Gastrocnemius medialis (tissue), 4 donors: ENCODE measurements at regions not wholly inside any gene's neighbourhood (a gene's known extent, or its start where the extent isn't known, plus 50 kb on each side); places are given as distances from the start of the nearest gene placed in this dataset.

ENCODE experiments used
- ATAC-seq, 2 donors: fragments of 150-250 bp; one replicate each; pipeline ENCODE4 v1.9.1; 2016
- DNase-seq, 2 donors: peaks; one replicate each; pipeline ENCODE4 v3.0.0-alpha.2; 2019
- H3K27ac ChIP-seq, 4 donors: fragments of 200-600 bp; sonication (generic); 1 replicate in 1 of 4; 2 replicates in 3 of 4; pipeline ENCODE4 v1.5.1; 2016 to 2018; ENCODE audit warnings: mild to moderate bottlenecking in 2 of 4, moderate library complexity in 1 of 4
- H3K27me3 ChIP-seq, 3 donors: fragments of 200-600 bp; sonication (generic) in 2 of 3; 1 replicate in 1 of 3; 2 replicates in 2 of 3; pipeline versions ENCODE4 v1.5.1 to v1.6.0; 2016 to 2019; ENCODE audit warnings: mild to moderate bottlenecking in 1 of 3, moderate library complexity in 1 of 3
- H3K36me3 ChIP-seq, 2 donors: fragments of 200-600 bp; sonication (generic) in 1 of 2; one replicate each; pipeline ENCODE4 v1.5.1; 2017 to 2018
- H3K4me1 ChIP-seq, 2 donors: fragments of 200-600 bp; sonication (generic) in 1 of 2; one replicate each; pipeline ENCODE4 v1.5.1; 2016 to 2017; ENCODE audit warnings: mild to moderate bottlenecking in 2 of 2
- H3K4me3 ChIP-seq, 4 donors: fragments of 200-600 bp; sonication (generic) in 3 of 4; 1 replicate in 1 of 4; 2 replicates in 3 of 4; pipeline ENCODE4 v1.5.1; 2016 to 2019; ENCODE audit warnings: mild to moderate bottlenecking in 2 of 4
- H3K9me3 ChIP-seq, 3 donors: fragments of 200-600 bp; sonication (generic) in 2 of 3; 1 replicate in 1 of 3; 2 replicates in 2 of 3; pipeline ENCODE4 v1.5.1; 2016 to 2019
- POLR2A ChIP-seq, 2 donors: fragments of 450-650 bp; IDR thresholded peaks; one replicate each; pipeline ENCODE4 v1.6.1; 2017; ENCODE audit warnings: antibody characterized with exemption in 2 of 2, mild to moderate bottlenecking in 2 of 2, moderate library complexity in 2 of 2
- in situ Hi-C, 4 donors: fragments of 200-750 bp; cut with MboI; loops; one replicate each; pipeline versions ENCODE4 v1.15.0 to v1.8.0; 2017; ENCODE audit warnings: low sequenced_read_pairs in 4 of 4
- intact Hi-C: fragments of 100-400 bp; cut with DNase I; formaldehyde crosslinking; loops from one replicate; pipeline ENCODE4 v1.15.1; 2023; ENCODE audit warnings: low total_unique reads
- TF ChIP-seq, protein P1 (sequence below), 5 experiments: fragments of 450-650 bp in 3 of 5; fragments of 200-600 bp in 2 of 5; sonication (generic) in 2 of 5; IDR thresholded peaks in 4 of 5; conservative IDR thresholded peaks in 1 of 5; 1 replicate in 4 of 5; 2 replicates in 1 of 5; pipeline ENCODE4 v1.5.1; 2016 to 2019; ENCODE audit warnings: antibody characterized with exemption in 5 of 5, mild to moderate bottlenecking in 3 of 5, moderate library complexity in 3 of 5

DNA sequence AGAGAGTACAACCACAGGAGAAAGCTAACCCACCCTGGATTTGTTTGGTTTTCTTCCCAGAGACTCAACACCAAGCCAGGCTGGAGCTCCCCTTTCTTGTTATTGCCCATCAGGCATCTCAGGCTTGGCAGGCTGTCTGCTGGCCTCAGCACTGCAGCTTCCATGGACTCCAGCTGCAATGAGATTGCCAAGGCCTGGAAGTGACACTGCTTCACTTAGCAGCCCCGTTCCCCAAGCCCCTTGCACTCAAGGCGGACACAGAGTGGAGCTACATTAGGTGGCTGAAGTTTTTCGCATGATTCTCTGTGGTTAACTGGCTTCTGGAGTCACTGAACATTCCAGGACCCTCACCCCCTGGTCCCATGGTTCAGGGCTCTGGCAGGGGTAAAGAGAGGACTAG is 163.1 kb upstream of the GDF10 start:
- H3K9me3 ChIP-seq = no peaks in the 10 kb centered on the region
- in situ Hi-C loops = no loop called here
- no peak for TF ChIP-seq POLR2A (IDR thresholded peaks at IDR 0.05)
- TF ChIP-seq, protein P1, sequence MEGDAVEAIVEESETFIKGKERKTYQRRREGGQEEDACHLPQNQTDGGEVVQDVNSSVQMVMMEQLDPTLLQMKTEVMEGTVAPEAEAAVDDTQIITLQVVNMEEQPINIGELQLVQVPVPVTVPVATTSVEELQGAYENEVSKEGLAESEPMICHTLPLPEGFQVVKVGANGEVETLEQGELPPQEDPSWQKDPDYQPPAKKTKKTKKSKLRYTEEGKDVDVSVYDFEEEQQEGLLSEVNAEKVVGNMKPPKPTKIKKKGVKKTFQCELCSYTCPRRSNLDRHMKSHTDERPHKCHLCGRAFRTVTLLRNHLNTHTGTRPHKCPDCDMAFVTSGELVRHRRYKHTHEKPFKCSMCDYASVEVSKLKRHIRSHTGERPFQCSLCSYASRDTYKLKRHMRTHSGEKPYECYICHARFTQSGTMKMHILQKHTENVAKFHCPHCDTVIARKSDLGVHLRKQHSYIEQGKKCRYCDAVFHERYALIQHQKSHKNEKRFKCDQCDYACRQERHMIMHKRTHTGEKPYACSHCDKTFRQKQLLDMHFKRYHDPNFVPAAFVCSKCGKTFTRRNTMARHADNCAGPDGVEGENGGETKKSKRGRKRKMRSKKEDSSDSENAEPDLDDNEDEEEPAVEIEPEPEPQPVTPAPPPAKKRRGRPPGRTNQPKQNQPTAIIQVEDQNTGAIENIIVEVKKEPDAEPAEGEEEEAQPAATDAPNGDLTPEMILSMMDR (IDR thresholded peaks at IDR 0.05 in 4 of 5, conservative IDR thresholded peaks at IDR 0.05 in 1 of 5) = no peak
- peaks cover 0 to 3% of the 10 kb centered on the region in 2 donors for H3K4me1 ChIP-seq
- no peak overlapping the region for H3K4me3 ChIP-seq
- H3K27me3 ChIP-seq = no peaks in the 10 kb centered on the region
- DNase-seq = no peak
- H3K27ac ChIP-seq = no peak overlapping the region
- no peaks in the 10 kb centered on the region for H3K36me3 ChIP-seq
- intact Hi-C loops = no loop called here
- ATAC-seq = no peak

DNA sequence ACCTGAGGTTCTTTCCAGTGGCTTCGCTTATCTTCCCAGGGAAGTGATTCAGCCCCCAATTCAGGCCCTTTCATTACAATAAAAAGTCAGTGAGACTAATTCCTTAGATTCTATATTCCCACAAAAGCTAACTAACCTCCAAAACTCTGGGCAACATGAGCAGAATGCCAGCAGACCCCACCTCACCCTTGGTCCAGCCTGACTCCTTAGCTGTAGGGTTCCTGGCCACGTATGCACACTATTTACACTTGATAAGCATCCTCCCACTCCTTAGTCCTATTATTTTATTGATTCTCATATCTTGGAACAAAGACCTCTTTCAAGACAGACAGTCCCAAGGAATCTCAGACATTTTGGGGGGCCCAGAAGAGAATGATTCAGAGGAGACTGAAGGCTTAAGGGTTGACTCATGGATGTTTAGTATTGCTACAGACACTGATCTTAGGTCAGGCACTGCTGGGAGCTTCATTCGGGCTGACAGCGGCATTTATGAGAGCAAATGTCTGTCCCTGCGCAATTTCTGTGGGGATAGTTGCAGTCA is 162.6 kb upstream of the GDF10 start:
- Histone ChIP-seq H3K4me3 (no peak overlapping the region), H3K27ac (no peak overlapping the region), H3K27me3 (no peaks in the 10 kb centered on the region), H3K36me3 (no peaks in the 10 kb centered on the region), H3K9me3 (no peaks in the 10 kb centered on the region), H3K4me1 (peaks cover 0 to 3% of the 10 kb centered on the region in 2 donors)
- TF ChIP-seq, protein P1 (IDR thresholded peaks at IDR 0.05 in 4 of 5, conservative IDR thresholded peaks at IDR 0.05 in 1 of 5) = no peak
- TF ChIP-seq POLR2A (IDR thresholded peaks at IDR 0.05) = no peak
- in situ Hi-C loops = no loop called here
- ATAC-seq = no peak
- intact Hi-C loops = no loop called here
- DNase-seq = no peak

DNA sequence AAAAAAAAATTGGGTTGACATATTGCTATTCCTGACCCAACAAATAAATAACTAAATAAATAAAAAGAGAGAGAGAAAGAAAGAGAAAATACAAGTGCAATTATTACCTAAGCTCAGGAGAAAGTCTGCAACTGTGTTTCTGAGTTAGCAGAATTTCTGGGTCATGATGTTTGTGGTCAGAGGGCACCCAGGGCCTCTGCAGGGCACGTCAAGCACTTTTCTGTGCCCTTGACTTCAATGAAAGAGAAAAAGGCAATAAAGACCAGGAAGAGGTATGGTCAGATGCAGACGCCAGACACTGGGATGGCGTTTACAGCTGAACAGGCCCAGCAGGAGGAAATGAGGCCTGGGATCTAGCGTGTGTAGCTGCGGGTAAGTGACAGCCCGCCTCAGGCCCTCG is 160.9 kb upstream of the GDF10 start:
- Histone ChIP-seq H3K4me3 (no peak overlapping the region), H3K27ac (no peak overlapping the region), H3K36me3 (no peaks in the 10 kb centered on the region), H3K27me3 (no peaks in the 10 kb centered on the region), H3K9me3 (no peaks in the 10 kb centered on the region), H3K4me1 (peaks cover 0 to 3% of the 10 kb centered on the region in 2 donors)
- no peak for TF ChIP-seq POLR2A (IDR thresholded peaks at IDR 0.05)
- TF ChIP-seq, protein P1 (IDR thresholded peaks at IDR 0.05 in 4 of 5, conservative IDR thresholded peaks at IDR 0.05 in 1 of 5) = no peak
- ATAC-seq (no peak), DNase-seq (no peak)
- in situ Hi-C loops = no loop called here
- intact Hi-C loops = no loop called here

DNA sequence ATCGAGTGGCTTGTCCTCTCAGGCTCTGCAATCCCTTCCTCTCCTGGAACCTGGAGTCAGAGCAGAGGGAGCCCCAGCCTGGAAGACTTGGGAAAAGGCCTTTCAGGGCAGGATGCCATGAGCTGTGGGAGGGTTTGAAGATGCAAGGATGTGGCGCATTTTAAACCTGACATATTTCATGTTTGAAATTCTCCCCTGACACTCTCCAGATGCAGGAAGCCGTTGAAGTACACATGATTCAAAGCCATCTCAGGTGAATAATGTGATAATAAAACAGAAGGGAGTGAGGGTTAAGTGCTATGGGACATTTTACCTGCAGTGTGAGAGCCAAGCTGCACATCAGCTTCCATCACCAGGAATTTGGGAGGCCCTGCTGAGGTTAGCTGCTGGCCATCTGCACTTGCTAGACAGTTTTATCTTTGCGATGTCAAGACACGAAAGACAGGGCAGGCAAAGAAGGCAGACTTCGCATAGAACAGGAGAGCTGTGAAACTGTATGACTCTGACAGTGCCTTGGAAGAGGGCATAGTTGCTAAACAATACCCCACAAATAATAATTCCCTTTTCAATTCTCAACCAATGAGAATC is 159.1 kb upstream of the GDF10 start:
- DNase-seq (no peak), ATAC-seq (no peak)
- H3K36me3 ChIP-seq = no peaks in the 10 kb centered on the region
- intact Hi-C loops (no loop called here), in situ Hi-C loops (no loop called here)
- H3K4me1 ChIP-seq = peaks cover 0 to 3% of the 10 kb centered on the region in 2 donors
- H3K4me3 ChIP-seq = no peak overlapping the region
- no peaks in the 10 kb centered on the region for H3K27me3 ChIP-seq
- TF ChIP-seq, protein P1 (IDR thresholded peaks at IDR 0.05 in 4 of 5, conservative IDR thresholded peaks at IDR 0.05 in 1 of 5) = no peak
- TF ChIP-seq POLR2A (IDR thresholded peaks at IDR 0.05) = no peak
- H3K9me3 ChIP-seq = no peaks in the 10 kb centered on the region
- no peak overlapping the region for H3K27ac ChIP-seq

DNA sequence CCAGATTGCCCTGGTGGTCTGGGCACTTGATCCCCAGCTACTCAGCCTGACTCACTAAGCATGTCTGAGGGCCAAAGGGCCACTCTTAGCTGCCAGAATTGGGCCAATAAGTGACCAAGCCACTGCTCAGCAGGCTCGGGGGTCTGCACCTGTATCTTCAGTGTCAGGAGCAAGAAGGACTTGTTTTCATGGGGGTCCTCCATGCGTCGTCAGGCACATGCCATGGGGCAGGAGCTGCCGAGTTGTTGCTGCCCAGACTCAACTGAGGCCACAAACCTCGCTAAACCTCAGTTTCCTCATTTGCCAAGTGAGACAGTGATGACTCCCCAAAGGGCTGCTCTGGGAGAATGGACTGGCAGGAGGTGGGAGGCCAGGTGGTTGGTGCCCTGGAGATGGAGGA is 158.6 kb upstream of the GDF10 start:
- Histone ChIP-seq H3K36me3 (no peaks in the 10 kb centered on the region), H3K27me3 (no peaks in the 10 kb centered on the region), H3K4me3 (no peak overlapping the region), H3K4me1 (peaks cover 0 to 3% of the 10 kb centered on the region in 2 donors), H3K9me3 (no peaks in the 10 kb centered on the region), H3K27ac (no peak overlapping the region)
- intact Hi-C loops = no loop called here
- in situ Hi-C loops = no loop called here
- TF ChIP-seq, protein P1 (IDR thresholded peaks at IDR 0.05 in 4 of 5, conservative IDR thresholded peaks at IDR 0.05 in 1 of 5) = no peak
- no peak for TF ChIP-seq POLR2A (IDR thresholded peaks at IDR 0.05)
- ATAC-seq (no peak), DNase-seq (no peak)
